ENCODE measurements at regions not wholly inside any gene's neighbourhood (a gene's known extent, or its start where the extent isn't known, plus 50 kb on each side); places are given as distances from the start of the nearest gene placed in this dataset.

DNA sequence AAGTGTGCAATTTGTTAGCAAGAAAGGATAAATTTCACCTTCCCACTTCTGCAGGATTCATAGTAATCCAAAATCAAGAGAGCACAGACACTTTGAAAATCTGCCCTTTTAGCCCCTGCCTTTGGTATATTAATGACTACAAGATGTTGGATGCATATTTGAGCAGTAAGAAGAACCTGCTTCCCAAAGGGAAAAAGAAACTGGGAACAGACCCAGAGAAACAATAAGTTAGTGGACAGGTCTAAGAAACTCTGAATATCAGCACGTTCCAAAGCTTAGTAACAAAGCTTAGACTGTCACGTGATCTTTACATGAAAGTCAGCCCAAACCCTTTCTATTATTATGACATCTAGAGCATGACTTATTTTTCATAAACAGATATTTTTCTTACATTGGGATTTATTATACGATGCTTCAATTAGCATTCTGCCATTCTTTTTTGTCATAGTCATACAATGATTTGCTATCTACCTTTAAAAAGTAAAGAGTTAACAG is 390.9 kb upstream of the ADGRL2 start:
- TF ChIP-seq TCF12 (IDR thresholded peaks at IDR 0.05; ENCODE audit: low read depth), result no peak
- TF ChIP-seq NFIC (IDR thresholded peaks at IDR 0.05), result no peak
- TF ChIP-seq, protein P1, sequence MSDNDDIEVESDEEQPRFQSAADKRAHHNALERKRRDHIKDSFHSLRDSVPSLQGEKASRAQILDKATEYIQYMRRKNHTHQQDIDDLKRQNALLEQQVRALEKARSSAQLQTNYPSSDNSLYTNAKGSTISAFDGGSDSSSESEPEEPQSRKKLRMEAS (IDR thresholded peaks at IDR 0.05), result no peak
- TF ChIP-seq TEAD4 (IDR thresholded peaks at IDR 0.05), result no peak

DNA sequence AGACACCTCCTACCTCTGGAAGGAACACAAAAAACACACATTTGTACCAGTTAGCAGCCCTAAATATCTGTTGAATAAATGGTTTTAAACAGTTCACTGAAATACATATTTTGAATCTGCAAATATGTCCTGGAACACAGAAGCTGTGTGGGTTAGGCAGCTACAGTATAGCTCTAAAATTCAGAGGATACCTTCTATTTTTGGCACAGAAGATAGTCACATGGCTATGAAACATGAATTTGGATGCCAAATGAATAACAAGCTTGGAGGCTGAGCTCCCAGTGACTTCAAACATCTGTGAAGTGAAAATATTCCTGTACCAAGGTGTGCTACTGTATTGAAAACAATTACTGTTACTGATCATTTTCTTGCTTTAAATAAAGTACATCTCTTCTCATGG is 391.5 kb upstream of the ADGRL2 start:
- TF ChIP-seq EP300 (IDR thresholded peaks at IDR 0.05; ENCODE audit: borderline replicate concordance), result no peak
- TF ChIP-seq CEBPB (IDR thresholded peaks at IDR 0.05), result no peak
- TF ChIP-seq RAD21 (IDR thresholded peaks at IDR 0.05; ENCODE audit: low read depth), result no peak

GRCh38 chr1:81408419-81408818 is 392.3 kb upstream of the ADGRL2 start:
- TF ChIP-seq YY1 (IDR thresholded peaks at IDR 0.05; ENCODE audit: low read depth) (no peak), TCF12 (IDR thresholded peaks at IDR 0.05; ENCODE audit: low read depth) (no peak)

DNA sequence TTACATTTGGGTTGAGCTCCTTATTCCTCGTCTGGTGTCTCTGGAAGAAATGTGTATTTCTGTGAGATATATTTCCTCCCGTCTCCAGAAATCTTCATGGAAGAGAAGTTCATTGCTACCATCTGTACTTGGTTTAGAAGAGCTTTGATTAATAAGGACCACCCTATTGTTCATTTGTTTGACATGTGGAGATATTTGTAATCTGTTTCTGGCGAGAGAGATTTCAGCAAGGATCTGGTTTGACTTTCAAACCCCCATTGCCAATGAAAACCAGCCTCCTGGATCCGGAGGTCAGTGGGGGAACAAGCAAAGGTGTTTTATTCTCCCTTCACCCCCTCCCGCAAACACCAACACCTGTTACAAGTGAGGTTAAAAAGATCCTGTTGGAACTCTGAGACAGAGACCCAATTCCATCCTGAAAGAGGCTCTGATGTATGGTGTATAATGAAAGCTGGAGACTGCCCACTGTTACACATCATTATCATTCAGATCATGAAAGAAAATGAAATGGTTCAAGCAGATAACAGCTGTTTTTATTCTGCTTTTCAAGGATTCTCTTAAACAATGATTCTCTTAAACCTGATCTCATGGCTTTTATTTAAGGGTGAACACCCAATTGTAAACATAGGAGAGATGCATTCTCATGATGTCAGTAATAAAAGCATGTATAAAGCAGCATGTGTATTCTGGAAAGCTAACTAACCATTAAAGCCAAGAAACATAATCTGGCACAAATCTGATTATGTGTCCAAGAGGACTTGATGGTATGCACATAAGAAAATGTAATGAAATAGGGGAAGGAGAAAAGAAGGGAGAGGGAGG is 393.5 kb upstream of the ADGRL2 start:
- TF ChIP-seq, protein P1 (IDR thresholded peaks at IDR 0.05), result no peak
- TF ChIP-seq TAF1 (IDR thresholded peaks at IDR 0.05; ENCODE audit: low read depth) (no peak), TCF12 (IDR thresholded peaks at IDR 0.05; ENCODE audit: low read depth) (no peak), CREB1 (IDR thresholded peaks at IDR 0.05; ENCODE audit: low read depth) (no peak), TEAD4 (IDR thresholded peaks at IDR 0.05) (no peak), RAD21 (IDR thresholded peaks at IDR 0.05; ENCODE audit: low read depth) (no peak), FOXM1 (IDR thresholded peaks at IDR 0.05; ENCODE audit: borderline replicate concordance, low read depth) (no peak), EGR1 (IDR thresholded peaks at IDR 0.05) (no peak), EP300 (IDR thresholded peaks at IDR 0.05; ENCODE audit: borderline replicate concordance) (no peak), NFIC (IDR thresholded peaks at IDR 0.05) (no peak), USF1 (IDR thresholded peaks at IDR 0.05) (no peak), YY1 (IDR thresholded peaks at IDR 0.05; ENCODE audit: low read depth) (no peak)
- TF ChIP-seq, protein P2, sequence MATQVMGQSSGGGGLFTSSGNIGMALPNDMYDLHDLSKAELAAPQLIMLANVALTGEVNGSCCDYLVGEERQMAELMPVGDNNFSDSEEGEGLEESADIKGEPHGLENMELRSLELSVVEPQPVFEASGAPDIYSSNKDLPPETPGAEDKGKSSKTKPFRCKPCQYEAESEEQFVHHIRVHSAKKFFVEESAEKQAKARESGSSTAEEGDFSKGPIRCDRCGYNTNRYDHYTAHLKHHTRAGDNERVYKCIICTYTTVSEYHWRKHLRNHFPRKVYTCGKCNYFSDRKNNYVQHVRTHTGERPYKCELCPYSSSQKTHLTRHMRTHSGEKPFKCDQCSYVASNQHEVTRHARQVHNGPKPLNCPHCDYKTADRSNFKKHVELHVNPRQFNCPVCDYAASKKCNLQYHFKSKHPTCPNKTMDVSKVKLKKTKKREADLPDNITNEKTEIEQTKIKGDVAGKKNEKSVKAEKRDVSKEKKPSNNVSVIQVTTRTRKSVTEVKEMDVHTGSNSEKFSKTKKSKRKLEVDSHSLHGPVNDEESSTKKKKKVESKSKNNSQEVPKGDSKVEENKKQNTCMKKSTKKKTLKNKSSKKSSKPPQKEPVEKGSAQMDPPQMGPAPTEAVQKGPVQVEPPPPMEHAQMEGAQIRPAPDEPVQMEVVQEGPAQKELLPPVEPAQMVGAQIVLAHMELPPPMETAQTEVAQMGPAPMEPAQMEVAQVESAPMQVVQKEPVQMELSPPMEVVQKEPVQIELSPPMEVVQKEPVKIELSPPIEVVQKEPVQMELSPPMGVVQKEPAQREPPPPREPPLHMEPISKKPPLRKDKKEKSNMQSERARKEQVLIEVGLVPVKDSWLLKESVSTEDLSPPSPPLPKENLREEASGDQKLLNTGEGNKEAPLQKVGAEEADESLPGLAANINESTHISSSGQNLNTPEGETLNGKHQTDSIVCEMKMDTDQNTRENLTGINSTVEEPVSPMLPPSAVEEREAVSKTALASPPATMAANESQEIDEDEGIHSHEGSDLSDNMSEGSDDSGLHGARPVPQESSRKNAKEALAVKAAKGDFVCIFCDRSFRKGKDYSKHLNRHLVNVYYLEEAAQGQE (IDR thresholded peaks at IDR 0.05; ENCODE audit: low read depth), result no peak

DNA sequence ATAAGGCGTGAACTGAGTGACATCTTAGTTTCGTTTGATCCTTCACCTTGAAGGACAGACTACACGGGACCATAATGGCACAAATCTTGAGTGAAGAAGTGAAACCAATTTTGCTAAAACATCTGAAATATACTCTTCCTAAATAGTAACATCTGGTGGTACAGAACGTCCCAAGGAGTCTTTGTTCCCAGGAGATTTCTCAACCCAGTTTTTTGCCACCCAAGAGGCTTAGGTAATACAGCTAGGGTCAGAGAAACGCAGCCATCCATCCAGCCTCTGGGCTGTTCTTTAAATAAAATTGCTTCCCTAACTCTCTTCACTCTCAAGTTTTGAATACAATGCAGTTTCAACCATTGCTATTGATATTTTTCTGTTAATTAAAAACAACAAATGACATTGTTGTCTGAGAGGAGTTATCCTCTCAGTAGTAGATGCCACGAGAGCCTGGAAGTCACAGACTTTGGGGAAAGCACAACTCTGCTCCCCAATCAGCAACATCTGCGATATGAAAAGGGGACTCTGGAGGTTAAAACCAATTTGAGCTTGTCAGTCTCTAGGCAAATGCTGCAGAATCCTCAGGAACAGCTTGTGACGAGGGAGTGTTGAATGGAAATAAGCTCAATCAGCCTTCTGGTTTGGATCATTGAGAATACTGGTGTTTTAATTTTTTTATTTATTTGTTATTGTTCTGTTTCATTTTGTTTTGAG is 394.3 kb upstream of the ADGRL2 start:
- TF ChIP-seq NFIC (IDR thresholded peaks at IDR 0.05) (no peak), CREB1 (IDR thresholded peaks at IDR 0.05; ENCODE audit: low read depth) (no peak), USF1 (IDR thresholded peaks at IDR 0.05) (no peak), TEAD4 (IDR thresholded peaks at IDR 0.05) (no peak), ZBTB7A (IDR thresholded peaks at IDR 0.05; ENCODE audit: low read depth) (no peak), RAD21 (IDR thresholded peaks at IDR 0.05; ENCODE audit: low read depth) (no peak)

GRCh38 chr1:81398041-81398440 is 402.7 kb upstream of the ADGRL2 start:
- TF ChIP-seq TEAD4 (IDR thresholded peaks at IDR 0.05) (no peak), EP300 (IDR thresholded peaks at IDR 0.05; ENCODE audit: borderline replicate concordance) (no peak), CEBPB (IDR thresholded peaks at IDR 0.05) (no peak), ZBTB7A (IDR thresholded peaks at IDR 0.05; ENCODE audit: low read depth) (no peak), FOXM1 (IDR thresholded peaks at IDR 0.05; ENCODE audit: borderline replicate concordance, low read depth) (no peak), TAF1 (IDR thresholded peaks at IDR 0.05; ENCODE audit: low read depth) (no peak), TCF12 (IDR thresholded peaks at IDR 0.05; ENCODE audit: low read depth) (no peak), RAD21 (IDR thresholded peaks at IDR 0.05; ENCODE audit: low read depth) (no peak), EGR1 (IDR thresholded peaks at IDR 0.05) (no peak), CREB1 (IDR thresholded peaks at IDR 0.05; ENCODE audit: low read depth) (no peak), USF1 (IDR thresholded peaks at IDR 0.05) (no peak), NFIC (IDR thresholded peaks at IDR 0.05) (no peak), YY1 (IDR thresholded peaks at IDR 0.05; ENCODE audit: low read depth) (no peak)
- TF ChIP-seq, protein P2 (IDR thresholded peaks at IDR 0.05; ENCODE audit: low read depth), result no peak
- TF ChIP-seq, protein P1 (IDR thresholded peaks at IDR 0.05), result no peak
